IMR-90 (cell line): ENCODE measurements at regions not wholly inside any gene's neighbourhood (a gene's known extent, or its start where the extent isn't known, plus 50 kb on each side); places are given as distances from the start of the nearest gene placed in this dataset.

ENCODE experiments used
- ATAC-seq: fragments of 200-7000 bp; cut with Tn5 transposase; 2 replicates; pipeline ENCODE4 v1.9.1; 2020; ENCODE audit warnings: low read depth, mild to moderate bottlenecking, moderate library complexity
- BruUV-seq: library from RNA; stranded (reverse); fragments of 400-500 nt; replicated peaks from 2 replicates; lab custom pipeline; 2021; lab: Mats Ljungman, UMichigan
- CTCF ChIA-PET: fragments of 300-600 bp; formaldehyde crosslinking; extraction: SDS; loops from one replicate; lab custom pipeline; 2021; ENCODE audit warnings: antibody characterized with exemption; lab: Yijun Ruan, JAX
- POLR2A ChIA-PET: fragments of 300-600 bp; sonication (Branson Sonifier 250); formaldehyde crosslinking; loops from one replicate; lab custom pipeline; 2022; ENCODE audit warnings: antibody characterized with exemption; ENCODE audit not compliant: unreplicated experiment; lab: Charles Lee
- DNase-seq: peaks from one replicate; pipeline ENCODE4 v3.0.0; 2013
- H2AFZ ChIP-seq: replicated peaks from 2 replicates; pipeline ENCODE3; 2013; ENCODE audit warnings: low read length, mild to moderate bottlenecking; ENCODE audit not compliant: poor library complexity
- H2AK5ac ChIP-seq: 2 replicates; pipeline ENCODE4 v1.6.1; 2013; ENCODE audit warnings: low read depth, low read length, inconsistent platforms
- H2AK9ac ChIP-seq: replicated peaks from 2 replicates; pipeline ENCODE3; 2013; ENCODE audit warnings: mild to moderate bottlenecking, low read depth, low read length, moderate library complexity; ENCODE audit not compliant: poor library complexity
- H2BK120ac ChIP-seq: 2 replicates; pipeline ENCODE4 v1.6.1; 2013; ENCODE audit warnings: low read depth, low read length, inconsistent platforms
- H2BK15ac ChIP-seq: 3 replicates; pipeline ENCODE4 v1.6.1; 2013; ENCODE audit warnings: low read depth, low read length, inconsistent platforms
- H2BK20ac ChIP-seq: 2 replicates; pipeline ENCODE4 v1.6.1; 2013; ENCODE audit warnings: low read depth, mild to moderate bottlenecking, inconsistent platforms, low read length, moderate library complexity
- H2BK5ac ChIP-seq: 2 replicates; pipeline ENCODE4 v1.6.1; 2013; ENCODE audit warnings: mild to moderate bottlenecking, low read depth, low read length, inconsistent platforms; ENCODE audit not compliant: poor library complexity, severe bottlenecking
- H3K14ac ChIP-seq: replicated peaks from 2 replicates; pipeline ENCODE4 v1.6.1; 2013; ENCODE audit warnings: low read depth, low read length, inconsistent platforms
- H3K18ac ChIP-seq: 2 replicates; pipeline ENCODE4 v1.6.1; 2013; ENCODE audit warnings: low read depth, low read length, control low read depth
- H3K23ac ChIP-seq: 2 replicates; pipeline ENCODE4 v1.6.1; 2013; ENCODE audit warnings: low read depth, low read length, inconsistent platforms
- H3K27ac ChIP-seq: 2 replicates; pipeline ENCODE4 v1.5.1; 2013; ENCODE audit warnings: mild to moderate bottlenecking, control low read depth, low read length; ENCODE audit not compliant: insufficient read depth
- H3K27me3 ChIP-seq: 2 replicates; pipeline ENCODE4 v1.6.1; 2013; ENCODE audit warnings: low read length; ENCODE audit not compliant: control insufficient read depth, insufficient read depth
- H3K36me3 ChIP-seq: 2 replicates; pipeline ENCODE4 v1.6.1; 2013; ENCODE audit warnings: low read length, mixed read lengths; ENCODE audit not compliant: control insufficient read depth, insufficient read depth
- H3K4ac ChIP-seq: 2 replicates; pipeline ENCODE4 v1.6.1; 2013; ENCODE audit warnings: low read depth, low read length, inconsistent platforms
- H3K4me1 ChIP-seq: 2 replicates; pipeline ENCODE4 v1.6.1; 2013; ENCODE audit warnings: low read length, mixed read lengths; ENCODE audit not compliant: control insufficient read depth, insufficient read depth
- H3K4me2 ChIP-seq: 2 replicates; pipeline ENCODE4 v1.6.1; 2013; ENCODE audit warnings: low read depth, mild to moderate bottlenecking, control low read depth, low read length, moderate library complexity
- H3K4me3 ChIP-seq: 2 replicates; pipeline ENCODE4 v1.5.1; 2013; ENCODE audit warnings: low read depth, mild to moderate bottlenecking, control low read depth, low read length, moderate library complexity; ENCODE audit not compliant: insufficient read depth
- H3K56ac ChIP-seq: 2 replicates; pipeline ENCODE4 v1.6.1; 2013; ENCODE audit warnings: low read length, inconsistent platforms; ENCODE audit not compliant: insufficient read depth; ENCODE audit errors: extremely low read depth
- H3K79me1 ChIP-seq, 2 experiments: 2 replicates each; pipeline ENCODE4 v1.6.1; 2013; ENCODE audit warnings: low read length in 2 of 2, inconsistent platforms in 1 of 2, low read depth in 1 of 2
- H3K9ac ChIP-seq: 2 replicates; pipeline ENCODE4 v1.6.1; 2013; ENCODE audit warnings: low read depth, low read length, control low read depth
- H3K9me1 ChIP-seq: 2 replicates; pipeline ENCODE4 v1.6.1; 2013; ENCODE audit warnings: low read length, inconsistent platforms; ENCODE audit not compliant: insufficient read depth
- H3K9me3 ChIP-seq: 2 replicates; pipeline ENCODE4 v1.6.1; 2013; ENCODE audit warnings: low read length; ENCODE audit not compliant: control insufficient read depth, insufficient read depth
- H4K20me1 ChIP-seq: 2 replicates; pipeline ENCODE4 v1.6.1; 2013; ENCODE audit warnings: low read length, inconsistent platforms; ENCODE audit not compliant: insufficient read depth
- H4K5ac ChIP-seq: 2 replicates; pipeline ENCODE4 v1.6.1; 2013; ENCODE audit warnings: mild to moderate bottlenecking, low read depth, low read length, control low read depth
- H4K8ac ChIP-seq, 2 experiments: 2 replicates each; pipeline ENCODE4 v1.6.1; 2013; ENCODE audit warnings: low read depth in 2 of 2, low read length in 2 of 2, control low read depth in 1 of 2, inconsistent platforms in 1 of 2
- H4K91ac ChIP-seq: 2 replicates; pipeline ENCODE4 v1.6.1; 2013; ENCODE audit warnings: low read depth, low read length, inconsistent platforms; ENCODE audit not compliant: insufficient read depth
- CEBPB ChIP-seq: IDR thresholded peaks from 2 replicates; pipeline ENCODE4 v1.6.1; 2012; ENCODE audit warnings: low read depth, low read length, improper control_type of control experiment
- FOS ChIP-seq: fragments of 150-350 bp; IDR thresholded peaks from 2 replicates; pipeline ENCODE4 v1.6.1; 2016; ENCODE audit warnings: low read depth, low read length
- MAZ ChIP-seq: IDR thresholded peaks from 2 replicates; pipeline ENCODE4 v1.6.1; 2012; ENCODE audit warnings: low read depth, mild to moderate bottlenecking, low read length, improper control_type of control experiment, moderate library complexity, borderline replicate concordance
- MXI1 ChIP-seq: IDR thresholded peaks from 2 replicates; pipeline ENCODE4 v1.6.1; 2012; ENCODE audit warnings: low read depth, mild to moderate bottlenecking, low read length, moderate library complexity, borderline replicate concordance
- POLR2A ChIP-seq: IDR thresholded peaks from 2 replicates; pipeline ENCODE4 v1.6.1; 2012; ENCODE audit warnings: mild to moderate bottlenecking, low read depth, low read length
- RFX5 ChIP-seq: IDR thresholded peaks from 2 replicates; pipeline ENCODE4 v1.8.0; 2012; ENCODE audit warnings: low read depth, mild to moderate bottlenecking, low read length, moderate library complexity
- SMC3 ChIP-seq: fragments of 150-350 bp; IDR thresholded peaks from 2 replicates; pipeline ENCODE4 v1.6.1; 2016; ENCODE audit warnings: low read depth, mild to moderate bottlenecking, antibody characterized with exemption, low read length, moderate library complexity
- WGBS, 2 experiments: methylation state at CpG; one replicate each; pipeline versions ENCODE4 v1.1.5 to v1.1.7; 2013; ENCODE audit warnings: missing lambda C conversion rate in 2 of 2; ENCODE audit not compliant: insufficient read length in 1 of 2; ENCODE audit errors: extremely low coverage in 2 of 2; 5-methylcytosine and 5-hydroxymethylcytosine counted together
- dilution Hi-C: fragments of 300-500 bp; cut with HindIII; formaldehyde crosslinking; loops from one replicate; pipeline ENCODE4 v1.14.3; 2018; ENCODE audit warnings: low sequenced_read_pairs; ENCODE audit not compliant: unreplicated experiment
- in situ Hi-C: fragments of 300-500 bp; cut with MboI; formaldehyde crosslinking; loops from 3 replicates; pipeline ENCODE4 v1.14.3; 2019; ENCODE audit warnings: low sequenced_read_pairs, inconsistent platforms, mixed read lengths
- intact Hi-C: fragments of 100-400 bp; cut with micrococcal nuclease; formaldehyde crosslinking; loops from 2 replicates; pipeline ENCODE4 v1.10.0; 2022
- TF ChIP-seq, protein P1 (sequence below): fragments of 150-350 bp; IDR thresholded peaks from 2 replicates; pipeline ENCODE4 v1.6.1; 2017; ENCODE audit warnings: mild to moderate bottlenecking, antibody characterized with exemption, low read length, low read depth

DNA sequence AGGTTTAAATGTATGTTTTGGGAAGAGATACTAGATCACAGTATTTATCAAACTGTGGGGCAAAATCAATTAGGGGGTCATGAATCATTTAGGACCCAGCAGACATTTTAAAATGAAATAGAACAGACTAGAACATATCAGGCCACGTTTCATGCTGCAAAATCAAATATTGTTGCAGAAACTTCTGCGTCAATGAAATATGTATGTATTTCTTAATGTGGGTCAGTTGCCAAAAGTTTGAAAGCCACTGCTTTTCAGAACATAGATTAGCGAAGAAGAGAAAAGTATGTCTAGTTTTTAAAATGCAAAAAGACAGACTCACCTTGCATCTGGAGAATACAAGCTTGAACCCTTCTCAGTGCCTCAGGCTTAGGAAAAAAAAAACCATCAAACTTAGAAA, 102.7 kb upstream of the BMPER start:
- no TSS peak for BruUV-seq
- no peak overlapping the region for H2BK120ac ChIP-seq
- H3K56ac ChIP-seq: no peak overlapping the region
- no peak overlapping the region for H2AFZ ChIP-seq
- H4K8ac ChIP-seq: no peak overlapping the region
- ChIA-PET CTCF (no interaction called here), POLR2A (no interaction called here)
- H2BK15ac ChIP-seq: no peak overlapping the region
- no peak overlapping the region for H2BK5ac ChIP-seq
- H4K5ac ChIP-seq: no peak overlapping the region
- H2AK9ac ChIP-seq: no peak overlapping the region
- intact Hi-C loops (no loop called here), in situ Hi-C loops (no loop called here), dilution Hi-C loops (no loop called here)
- no peak overlapping the region for H3K4ac ChIP-seq
- no peaks in the 10 kb centered on the region for H3K36me3 ChIP-seq
- no peaks in the 10 kb centered on the region for H4K20me1 ChIP-seq
- no peak overlapping the region for H3K18ac ChIP-seq
- ATAC-seq (no peak), DNase-seq (no peak)
- H3K27ac ChIP-seq: no peak overlapping the region
- no peak overlapping the region for H3K4me2 ChIP-seq
- H3K4me1 ChIP-seq: peaks cover 9% of the 10 kb centered on the region
- H2AK5ac ChIP-seq: no peak overlapping the region
- H3K9ac ChIP-seq: no peak overlapping the region
- TF ChIP-seq CEBPB (no peak), POLR2A (no peak), MXI1 (no peak), MAZ (no peak), FOS (no peak), RFX5 (no peak), SMC3 (no peak)
- TF ChIP-seq, protein P1, sequence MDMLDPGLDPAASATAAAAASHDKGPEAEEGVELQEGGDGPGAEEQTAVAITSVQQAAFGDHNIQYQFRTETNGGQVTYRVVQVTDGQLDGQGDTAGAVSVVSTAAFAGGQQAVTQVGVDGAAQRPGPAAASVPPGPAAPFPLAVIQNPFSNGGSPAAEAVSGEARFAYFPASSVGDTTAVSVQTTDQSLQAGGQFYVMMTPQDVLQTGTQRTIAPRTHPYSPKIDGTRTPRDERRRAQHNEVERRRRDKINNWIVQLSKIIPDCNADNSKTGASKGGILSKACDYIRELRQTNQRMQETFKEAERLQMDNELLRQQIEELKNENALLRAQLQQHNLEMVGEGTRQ: no peak
- H2BK20ac ChIP-seq: no peak overlapping the region
- no peak overlapping the region for H4K91ac ChIP-seq
- H3K4me3 ChIP-seq: no peak overlapping the region
- no peaks in the 10 kb centered on the region for H3K9me1 ChIP-seq
- no peaks in the 10 kb centered on the region; the same call in 1 of the 2 replicates for H3K27me3 ChIP-seq
- H3K9me3 ChIP-seq: no peaks in the 10 kb centered on the region
- no peaks in the 10 kb centered on the region for H3K79me1 ChIP-seq
- WGBS, 2 experiments: no CpG with 5 or more reads among the region's 3 CpGs
- H3K23ac ChIP-seq: no peak overlapping the region
- H3K14ac ChIP-seq: no peak overlapping the region
